ENCODE measurements at regions not wholly inside any gene's neighbourhood (a gene's known extent, or its start where the extent isn't known, plus 50 kb on each side); places are given as distances from the start of the nearest gene placed in this dataset.

DNA sequence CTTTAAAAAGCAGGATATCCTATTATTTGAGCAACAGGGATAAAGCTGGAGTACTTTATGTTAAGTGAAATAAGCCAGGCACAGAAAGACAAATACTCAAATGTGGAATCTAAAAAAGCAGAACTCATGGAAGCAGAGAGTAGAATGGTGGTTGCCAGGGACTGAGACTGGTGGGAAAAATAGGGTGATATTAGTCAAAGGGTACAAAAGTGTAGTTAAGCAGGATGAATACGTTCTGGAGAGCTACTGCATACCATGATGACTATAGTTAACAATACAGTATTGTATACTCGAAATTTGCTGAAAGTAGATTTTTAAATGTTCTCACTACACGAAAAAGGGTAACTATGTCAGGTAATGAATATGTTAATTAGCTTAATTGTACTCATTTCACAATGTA is 125.5 kb upstream of the VSTM2A start:
- TF ChIP-seq POLR2A (conservative IDR thresholded peaks at IDR 0.05): no peak
- TF ChIP-seq, protein P1, sequence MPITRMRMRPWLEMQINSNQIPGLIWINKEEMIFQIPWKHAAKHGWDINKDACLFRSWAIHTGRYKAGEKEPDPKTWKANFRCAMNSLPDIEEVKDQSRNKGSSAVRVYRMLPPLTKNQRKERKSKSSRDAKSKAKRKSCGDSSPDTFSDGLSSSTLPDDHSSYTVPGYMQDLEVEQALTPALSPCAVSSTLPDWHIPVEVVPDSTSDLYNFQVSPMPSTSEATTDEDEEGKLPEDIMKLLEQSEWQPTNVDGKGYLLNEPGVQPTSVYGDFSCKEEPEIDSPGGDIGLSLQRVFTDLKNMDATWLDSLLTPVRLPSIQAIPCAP (CRISPR knock-in tag; IDR thresholded peaks at IDR 0.05; ENCODE audit: borderline replicate concordance): no peak
- TF ChIP-seq HNRNPL (IDR thresholded peaks at IDR 0.05; ENCODE audit: low read depth, low read length): no peak
